ENCODE measurements at regions not wholly inside any gene's neighbourhood (a gene's known extent, or its start where the extent isn't known, plus 50 kb on each side); places are given as distances from the start of the nearest gene placed in this dataset.

- DNase-seq (no peak), ATAC-seq (ENCODE audit: insufficient read depth, low read depth) (no peak)
- H3K9ac ChIP-seq (ENCODE audit: low read depth, low read length): no peak overlapping the region
- no peaks in the 10 kb centered on the region for H4K20me1 ChIP-seq (ENCODE audit: insufficient read depth, low read length)
- H3K4me2 ChIP-seq (ENCODE audit: insufficient read depth, low read length): no peak overlapping the region
- H3K27me3 ChIP-seq (ENCODE audit: insufficient read depth, low read length, poor library complexity): no peaks in the 10 kb centered on the region
- H3K79me2 ChIP-seq (ENCODE audit: insufficient read depth, low read length): no peaks in the 10 kb centered on the region
- H3K4me1 ChIP-seq (ENCODE audit: insufficient read depth, low read length): no peaks in the 10 kb centered on the region
- no peaks in the 10 kb centered on the region for H3K9me3 ChIP-seq (ENCODE audit: insufficient read depth, low read length, severe bottlenecking)
- H2AFZ ChIP-seq (ENCODE audit: low read depth, low read length): no peak overlapping the region
- no peak for TF ChIP-seq EZH2 (IDR thresholded peaks at IDR 0.05; ENCODE audit: borderline replicate concordance, low read depth, low read length, severe bottlenecking)
- TF ChIP-seq, protein P1, sequence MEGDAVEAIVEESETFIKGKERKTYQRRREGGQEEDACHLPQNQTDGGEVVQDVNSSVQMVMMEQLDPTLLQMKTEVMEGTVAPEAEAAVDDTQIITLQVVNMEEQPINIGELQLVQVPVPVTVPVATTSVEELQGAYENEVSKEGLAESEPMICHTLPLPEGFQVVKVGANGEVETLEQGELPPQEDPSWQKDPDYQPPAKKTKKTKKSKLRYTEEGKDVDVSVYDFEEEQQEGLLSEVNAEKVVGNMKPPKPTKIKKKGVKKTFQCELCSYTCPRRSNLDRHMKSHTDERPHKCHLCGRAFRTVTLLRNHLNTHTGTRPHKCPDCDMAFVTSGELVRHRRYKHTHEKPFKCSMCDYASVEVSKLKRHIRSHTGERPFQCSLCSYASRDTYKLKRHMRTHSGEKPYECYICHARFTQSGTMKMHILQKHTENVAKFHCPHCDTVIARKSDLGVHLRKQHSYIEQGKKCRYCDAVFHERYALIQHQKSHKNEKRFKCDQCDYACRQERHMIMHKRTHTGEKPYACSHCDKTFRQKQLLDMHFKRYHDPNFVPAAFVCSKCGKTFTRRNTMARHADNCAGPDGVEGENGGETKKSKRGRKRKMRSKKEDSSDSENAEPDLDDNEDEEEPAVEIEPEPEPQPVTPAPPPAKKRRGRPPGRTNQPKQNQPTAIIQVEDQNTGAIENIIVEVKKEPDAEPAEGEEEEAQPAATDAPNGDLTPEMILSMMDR (IDR thresholded peaks at IDR 0.05; ENCODE audit: borderline replicate concordance, extremely low read depth, low read length, poor library complexity, severe bottlenecking): no peak
- no peak overlapping the region for H3K4me3 ChIP-seq (ENCODE audit: low read depth in 1 of 2, low read length in 2 of 2)
- no peak overlapping the region for H3K27ac ChIP-seq (ENCODE audit: low read length)
- no peaks in the 10 kb centered on the region for H3K36me3 ChIP-seq (ENCODE audit: insufficient read depth, low read length)
Measured at GRCh38 chrX:113019958-113020357, 179.3 kb upstream of the AMOT start.

DNA sequence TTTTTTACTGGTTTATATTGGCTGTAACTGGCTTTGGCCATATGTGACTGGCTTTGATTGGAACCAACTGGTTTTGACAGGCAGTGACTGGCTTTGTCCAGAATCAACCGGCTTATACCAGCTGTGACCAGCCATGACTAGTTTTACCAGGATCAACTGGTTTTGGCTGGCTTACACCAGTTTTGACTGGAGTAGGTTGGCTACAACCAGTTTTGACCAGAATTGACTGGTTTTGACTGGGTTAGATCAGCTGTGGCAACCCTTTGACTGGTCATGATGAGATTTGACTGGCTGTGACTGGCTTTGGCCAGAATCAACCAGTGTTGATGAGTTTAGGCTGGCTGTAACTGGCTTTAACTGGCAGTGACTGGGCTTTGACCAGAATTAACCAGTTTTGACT, 169.2 kb upstream of the AMOT start:
- no peaks in the 10 kb centered on the region for H3K4me1 ChIP-seq (ENCODE audit: insufficient read depth, low read length)
- no peak for ATAC-seq (ENCODE audit: insufficient read depth, low read depth)

DNA sequence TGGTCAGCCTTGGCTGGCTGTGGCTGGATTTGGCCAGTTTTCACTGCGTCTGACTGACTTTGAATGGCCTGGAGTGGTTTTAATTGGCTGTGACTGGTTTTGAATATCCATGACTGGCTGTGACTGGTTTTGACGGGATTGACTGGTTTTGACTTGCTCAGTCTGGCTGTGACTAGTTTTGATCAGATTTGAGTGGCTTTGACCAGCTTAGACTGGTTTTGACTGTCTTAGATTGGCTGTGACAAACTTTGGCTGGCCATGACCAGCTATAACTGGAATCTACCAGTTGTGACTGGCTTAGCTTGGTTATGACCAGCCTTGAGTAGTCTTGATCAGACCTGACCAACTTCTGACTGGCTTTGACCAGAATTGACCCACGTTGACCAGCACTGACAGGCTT, 168.4 kb upstream of the AMOT start:
- Histone ChIP-seq H3K27me3 (ENCODE audit: insufficient read depth, low read length, poor library complexity) (no peaks in the 10 kb centered on the region), H3K9ac (ENCODE audit: low read depth, low read length) (no peak overlapping the region), H3K27ac (ENCODE audit: low read length) (no peak overlapping the region), H3K36me3 (ENCODE audit: insufficient read depth, low read length) (no peaks in the 10 kb centered on the region), H3K79me2 (ENCODE audit: insufficient read depth, low read length) (no peaks in the 10 kb centered on the region), H2AFZ (ENCODE audit: low read depth, low read length) (no peak overlapping the region), H3K4me2 (ENCODE audit: insufficient read depth, low read length) (no peak overlapping the region), H4K20me1 (ENCODE audit: insufficient read depth, low read length) (no peaks in the 10 kb centered on the region), H3K4me1 (ENCODE audit: insufficient read depth, low read length) (no peaks in the 10 kb centered on the region), H3K4me3 (ENCODE audit: low read depth in 1 of 2, low read length in 2 of 2) (no peak overlapping the region), H3K9me3 (ENCODE audit: insufficient read depth, low read length, severe bottlenecking) (no peaks in the 10 kb centered on the region)
- no peak for TF ChIP-seq EZH2 (IDR thresholded peaks at IDR 0.05; ENCODE audit: borderline replicate concordance, low read depth, low read length, severe bottlenecking)
- TF ChIP-seq, protein P1 (IDR thresholded peaks at IDR 0.05; ENCODE audit: borderline replicate concordance, extremely low read depth, low read length, poor library complexity, severe bottlenecking): no peak
- ATAC-seq (ENCODE audit: insufficient read depth, low read depth) (no peak), DNase-seq (no peak)

More for the DNA sequence above, 169.2 kb upstream of the AMOT start:
- H4K20me1 ChIP-seq (ENCODE audit: insufficient read depth, low read length): no peaks in the 10 kb centered on the region
- DNase-seq: no peak
- H3K79me2 ChIP-seq (ENCODE audit: insufficient read depth, low read length): no peaks in the 10 kb centered on the region
- H3K9ac ChIP-seq (ENCODE audit: low read depth, low read length): no peak overlapping the region
- no peaks in the 10 kb centered on the region for H3K9me3 ChIP-seq (ENCODE audit: insufficient read depth, low read length, severe bottlenecking)
- H3K4me2 ChIP-seq (ENCODE audit: insufficient read depth, low read length): no peak overlapping the region
- H2AFZ ChIP-seq (ENCODE audit: low read depth, low read length): no peak overlapping the region
- H3K36me3 ChIP-seq (ENCODE audit: insufficient read depth, low read length): no peaks in the 10 kb centered on the region
- H3K27ac ChIP-seq (ENCODE audit: low read length): no peak overlapping the region
- no peak for TF ChIP-seq EZH2 (IDR thresholded peaks at IDR 0.05; ENCODE audit: borderline replicate concordance, low read depth, low read length, severe bottlenecking)
- no peak overlapping the region for H3K4me3 ChIP-seq (ENCODE audit: low read depth in 1 of 2, low read length in 2 of 2)
- no peaks in the 10 kb centered on the region for H3K27me3 ChIP-seq (ENCODE audit: insufficient read depth, low read length, poor library complexity)

DNA sequence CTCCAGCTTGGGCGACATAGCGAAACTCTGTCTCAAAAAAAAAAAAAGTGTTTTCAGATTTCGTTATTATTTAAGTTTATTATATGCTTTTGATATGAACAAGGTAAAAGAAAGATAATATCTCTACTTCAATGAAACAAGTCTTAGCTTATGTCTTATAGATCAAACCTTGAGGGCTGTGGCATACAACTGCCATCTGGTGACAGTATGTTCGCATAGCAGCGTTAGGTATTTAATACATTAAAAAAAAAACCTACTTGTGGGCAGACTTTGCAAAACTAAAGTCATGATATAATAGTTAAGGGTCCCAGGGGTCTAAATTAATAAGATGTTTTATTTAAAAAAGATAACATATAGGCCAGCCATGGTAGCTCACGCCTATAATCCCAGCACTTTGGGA, 161.2 kb upstream of the AMOT start:
- no peaks in the 10 kb centered on the region for H3K36me3 ChIP-seq (ENCODE audit: insufficient read depth, low read length)
- ATAC-seq (ENCODE audit: insufficient read depth, low read depth) (no peak), DNase-seq (no peak)
- no peak overlapping the region for H3K4me2 ChIP-seq (ENCODE audit: insufficient read depth, low read length)
- H3K79me2 ChIP-seq (ENCODE audit: insufficient read depth, low read length): no peaks in the 10 kb centered on the region
- no peak overlapping the region for H3K27ac ChIP-seq (ENCODE audit: low read length)
- H3K27me3 ChIP-seq (ENCODE audit: insufficient read depth, low read length, poor library complexity): no peaks in the 10 kb centered on the region
- no peak overlapping the region for H3K9ac ChIP-seq (ENCODE audit: low read depth, low read length)
- H3K4me3 ChIP-seq (ENCODE audit: low read depth in 1 of 2, low read length in 2 of 2): no peak overlapping the region
- TF ChIP-seq, protein P1 (IDR thresholded peaks at IDR 0.05; ENCODE audit: borderline replicate concordance, extremely low read depth, low read length, poor library complexity, severe bottlenecking): no peak
- TF ChIP-seq EZH2 (IDR thresholded peaks at IDR 0.05; ENCODE audit: borderline replicate concordance, low read depth, low read length, severe bottlenecking): no peak
- no peaks in the 10 kb centered on the region for H4K20me1 ChIP-seq (ENCODE audit: insufficient read depth, low read length)
- no peak overlapping the region for H2AFZ ChIP-seq (ENCODE audit: low read depth, low read length)
- no peaks in the 10 kb centered on the region for H3K4me1 ChIP-seq (ENCODE audit: insufficient read depth, low read length)
- H3K9me3 ChIP-seq (ENCODE audit: insufficient read depth, low read length, severe bottlenecking): no peaks in the 10 kb centered on the region

Data from DND-41 (cell line).